ENCODE measurements at regions not wholly inside any gene's neighbourhood (a gene's known extent, or its start where the extent isn't known, plus 50 kb on each side); places are given as distances from the start of the nearest gene placed in this dataset.

GRCh38 chr14:44607701-44608100 lies 100.6 kb upstream of the FSCB start:
- TF ChIP-seq MTA3 (CRISPR knock-in tag; IDR thresholded peaks at IDR 0.05), result no peak
- no peak for TF ChIP-seq ZNF691 (CRISPR knock-in tag; IDR thresholded peaks at IDR 0.05; ENCODE audit: borderline replicate concordance, low read depth)
- no peak for TF ChIP-seq CTCF (CRISPR knock-in tag; IDR thresholded peaks at IDR 0.05)
- no peak for TF ChIP-seq CEBPB (IDR thresholded peaks at IDR 0.05; ENCODE audit: borderline replicate concordance, low read depth, low read length)
- no peak for TF ChIP-seq RAD21 (CRISPR knock-in tag; IDR thresholded peaks at IDR 0.05)
- no peak for TF ChIP-seq ZKSCAN1 (IDR thresholded peaks at IDR 0.05; ENCODE audit: low read length)
- TF ChIP-seq ZSCAN12 (CRISPR knock-in tag; IDR thresholded peaks at IDR 0.05), result no peak
- no peak for TF ChIP-seq BRF2 (CRISPR knock-in tag; IDR thresholded peaks at IDR 0.05)

Measured in HepG2 (cell line).